ENCODE measurements at regions not wholly inside any gene's neighbourhood (a gene's known extent, or its start where the extent isn't known, plus 50 kb on each side); places are given as distances from the start of the nearest gene placed in this dataset.

DNA sequence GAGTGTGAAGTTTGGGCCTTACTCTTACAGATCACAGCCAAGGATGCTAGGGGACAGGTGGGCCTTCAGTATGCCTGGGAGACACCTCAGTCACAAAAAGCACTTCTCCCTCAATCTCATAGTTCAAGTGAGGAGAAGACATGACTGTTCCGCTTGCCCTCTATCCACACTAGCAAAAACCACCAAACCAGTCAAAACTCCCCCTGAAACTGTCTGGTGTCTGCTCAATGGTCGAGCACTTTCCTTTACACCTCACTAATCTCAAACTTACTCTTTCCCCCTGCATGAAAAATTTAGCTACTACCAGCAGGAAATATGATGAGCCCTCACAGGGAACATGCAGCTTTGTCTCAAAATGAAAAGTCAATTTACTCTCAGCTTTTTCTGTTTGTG, 232.2 kb downstream of the TRIB2 start:
- TF ChIP-seq, protein P1, sequence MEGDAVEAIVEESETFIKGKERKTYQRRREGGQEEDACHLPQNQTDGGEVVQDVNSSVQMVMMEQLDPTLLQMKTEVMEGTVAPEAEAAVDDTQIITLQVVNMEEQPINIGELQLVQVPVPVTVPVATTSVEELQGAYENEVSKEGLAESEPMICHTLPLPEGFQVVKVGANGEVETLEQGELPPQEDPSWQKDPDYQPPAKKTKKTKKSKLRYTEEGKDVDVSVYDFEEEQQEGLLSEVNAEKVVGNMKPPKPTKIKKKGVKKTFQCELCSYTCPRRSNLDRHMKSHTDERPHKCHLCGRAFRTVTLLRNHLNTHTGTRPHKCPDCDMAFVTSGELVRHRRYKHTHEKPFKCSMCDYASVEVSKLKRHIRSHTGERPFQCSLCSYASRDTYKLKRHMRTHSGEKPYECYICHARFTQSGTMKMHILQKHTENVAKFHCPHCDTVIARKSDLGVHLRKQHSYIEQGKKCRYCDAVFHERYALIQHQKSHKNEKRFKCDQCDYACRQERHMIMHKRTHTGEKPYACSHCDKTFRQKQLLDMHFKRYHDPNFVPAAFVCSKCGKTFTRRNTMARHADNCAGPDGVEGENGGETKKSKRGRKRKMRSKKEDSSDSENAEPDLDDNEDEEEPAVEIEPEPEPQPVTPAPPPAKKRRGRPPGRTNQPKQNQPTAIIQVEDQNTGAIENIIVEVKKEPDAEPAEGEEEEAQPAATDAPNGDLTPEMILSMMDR (optimal IDR thresholded peaks at IDR 0.05 in 1 of 3, IDR thresholded peaks at IDR 0.05 in 1 of 3, conservative IDR thresholded peaks at IDR 0.05 in 1 of 3; ENCODE audit: extremely low read depth in 1 of 3, insufficient read depth in 2 of 3, low read length in 3 of 3), result no peak
- TF ChIP-seq EZH2 (IDR thresholded peaks at IDR 0.05; ENCODE audit: low read length), result no peak
